Panc1 (cell line): ENCODE measurements at regions not wholly inside any gene's neighbourhood (a gene's known extent, or its start where the extent isn't known, plus 50 kb on each side); places are given as distances from the start of the nearest gene placed in this dataset.

Experiments used
- ATAC-seq: fragments of 200-7000 bp; cut with Tn5 transposase; 2 replicates; pipeline ENCODE4 v1.9.1; 2020; ENCODE audit warnings: mild to moderate bottlenecking, moderate library complexity
- BruUV-seq: library from RNA; stranded (reverse); fragments of 400-500 nt; replicated peaks from 2 replicates; lab custom pipeline; 2021; lab: Mats Ljungman, UMichigan
- CTCF ChIA-PET: fragments of 300-600 bp; sonication (Branson Sonifier 250); formaldehyde crosslinking; loops from one replicate; lab custom pipeline; 2022; ENCODE audit warnings: antibody characterized with exemption; lab: Charles Lee
- POLR2A ChIA-PET: fragments of 300-600 bp; sonication (Branson Sonifier 250); formaldehyde crosslinking; loops from one replicate; lab custom pipeline; 2022; ENCODE audit warnings: antibody characterized with exemption; lab: Charles Lee
- DNase-seq: peaks from one replicate; pipeline ENCODE4 v3.0.0-alpha.2; 2010; ENCODE audit warnings: low read depth, low spot score
- H3K27ac ChIP-seq: 2 replicates; pipeline ENCODE4 v1.5.1; 2011; ENCODE audit warnings: mild to moderate bottlenecking, low read length, inconsistent platforms
- H3K27me3 ChIP-seq: fragments of 200-500 bp; sonication (Bioruptor generic); 2 replicates; pipeline ENCODE4 v1.6.0; 2014; ENCODE audit warnings: low read length, inconsistent platforms; ENCODE audit not compliant: control insufficient read depth, insufficient read depth
- H3K36me3 ChIP-seq: fragments of 200-500 bp; sonication (Bioruptor generic); 2 replicates; pipeline ENCODE4 v1.5.1; 2014; ENCODE audit warnings: inconsistent platforms, mild to moderate bottlenecking, low read length, moderate library complexity; ENCODE audit not compliant: control insufficient read depth, insufficient read depth
- H3K4me1 ChIP-seq: 2 replicates; pipeline ENCODE4 v1.5.1; 2011; ENCODE audit warnings: inconsistent platforms, mild to moderate bottlenecking, low read length, moderate library complexity; ENCODE audit not compliant: control insufficient read depth, insufficient read depth
- H3K4me3 ChIP-seq, 2 experiments: 2 replicates each; pipeline ENCODE4 v1.5.1; 2011 to 2012; ENCODE audit warnings: low read depth in 2 of 2, low read length in 2 of 2, mild to moderate bottlenecking in 2 of 2, inconsistent platforms in 1 of 2, moderate library complexity in 1 of 2
- H3K9me3 ChIP-seq: fragments of 200-500 bp; sonication (Bioruptor generic); 2 replicates; pipeline ENCODE4 v1.5.1; 2014; ENCODE audit warnings: low read depth, mild to moderate bottlenecking, inconsistent platforms, low read length, moderate library complexity; ENCODE audit not compliant: control insufficient read depth, insufficient read depth
- POLR2AphosphoS5 ChIP-seq: IDR thresholded peaks from 2 replicates; pipeline ENCODE4 v1.6.1; 2012; ENCODE audit warnings: mild to moderate bottlenecking, low read depth, low read length, moderate library complexity
- REST ChIP-seq, 2 experiments: IDR thresholded peaks; 2 replicates each; pipeline ENCODE4 v1.6.1; 2011 to 2012; ENCODE audit warnings: low read depth in 2 of 2, control low read depth in 1 of 2, low read length in 1 of 2, mild to moderate bottlenecking in 1 of 2, moderate library complexity in 1 of 2; ENCODE audit not compliant: insufficient read depth in 1 of 2
- SIN3A ChIP-seq: IDR thresholded peaks from 2 replicates; pipeline ENCODE4 v1.6.1; 2012; ENCODE audit warnings: low read depth, mild to moderate bottlenecking, low read length, moderate library complexity, borderline replicate concordance; ENCODE audit not compliant: insufficient read depth
- TCF7L2 ChIP-seq: IDR thresholded peaks from 2 replicates; pipeline ENCODE4 v1.6.1; 2011; ENCODE audit warnings: mild to moderate bottlenecking, low read depth, low read length, inconsistent platforms
- in situ Hi-C: cut with HindIII; loops from 2 replicates; pipeline ENCODE4 v1.10.0; 2016; ENCODE audit warnings: low sequenced_read_pairs, low pct_unique_long_range_greater_than_20kb
- intact Hi-C: fragments of 100-400 bp; cut with micrococcal nuclease; formaldehyde crosslinking; loops from one replicate; pipeline ENCODE4 v1.10.0; 2022; ENCODE audit not compliant: unreplicated experiment
- TF ChIP-seq, protein P1 (sequence below): fragments of 450-650 bp; IDR thresholded peaks from 2 replicates; pipeline ENCODE4 v1.5.1; 2017; ENCODE audit warnings: mild to moderate bottlenecking

DNA sequence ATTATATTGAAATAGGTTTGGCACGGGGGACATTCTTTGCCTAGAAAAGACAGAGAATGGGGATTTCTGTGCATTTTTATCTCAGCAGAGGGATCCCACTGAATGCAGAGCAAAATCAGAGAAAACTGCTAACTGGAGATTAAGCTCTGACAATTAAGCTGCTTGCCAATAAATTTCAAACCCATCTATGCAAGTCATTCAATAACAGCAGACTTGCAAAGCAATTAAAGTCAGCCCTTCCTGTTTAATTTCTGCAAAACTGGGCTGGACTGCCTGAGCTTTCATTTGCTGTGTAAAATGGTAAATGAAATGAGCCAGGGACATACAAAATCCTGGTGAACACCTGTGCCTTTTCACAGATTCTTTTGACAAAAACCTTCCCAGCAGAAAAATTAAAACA lies 1273.9 kb upstream of the CNTN5 start:
- in situ Hi-C loops, result no loop called here
- POLR2A ChIA-PET, result no interaction called here

DNA sequence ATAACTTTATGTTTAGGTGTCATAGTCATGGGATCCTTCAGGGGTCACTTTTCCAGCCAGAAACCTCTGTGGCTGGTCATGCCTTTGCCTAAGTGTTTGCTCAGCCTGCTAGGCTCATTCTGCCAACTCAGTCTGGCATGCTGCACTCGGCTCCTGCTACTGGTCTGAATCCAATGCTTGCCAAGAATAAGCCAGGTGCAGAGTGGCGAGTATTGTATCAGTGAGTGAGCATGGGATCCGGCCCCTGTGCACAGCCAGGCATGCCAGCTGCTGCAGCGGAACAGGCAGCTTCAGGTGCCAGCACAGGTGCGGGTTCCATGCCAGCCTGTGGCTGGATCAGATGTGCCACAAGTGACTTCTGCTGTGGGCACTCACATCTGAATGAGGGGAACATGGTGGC lies 1269.3 kb upstream of the CNTN5 start:
- Histone ChIP-seq H3K4me3 (no peak overlapping the region), H3K4me1 (no peaks in the 10 kb centered on the region), H3K9me3 (no peaks in the 10 kb centered on the region; the same call in 1 of the 2 replicates), H3K36me3 (no peaks in the 10 kb centered on the region), H3K27ac (no peak overlapping the region), H3K27me3 (no peaks in the 10 kb centered on the region)
- no peak for ATAC-seq
- BruUV-seq, result no TSS peak
- POLR2A ChIA-PET, result no interaction called here
- CTCF ChIA-PET, result no interaction called here
- intact Hi-C loops, result no loop called here
- no peak for DNase-seq
- in situ Hi-C loops, result no loop called here
- TF ChIP-seq REST (IDR thresholded peaks at IDR 0.05; ENCODE audit: insufficient read depth in 1 of 2, low read depth in 2 of 2, low read length in 1 of 2) (no peak), SIN3A (no peak), TCF7L2 (no peak), POLR2AphosphoS5 (no peak)
- TF ChIP-seq, protein P1, sequence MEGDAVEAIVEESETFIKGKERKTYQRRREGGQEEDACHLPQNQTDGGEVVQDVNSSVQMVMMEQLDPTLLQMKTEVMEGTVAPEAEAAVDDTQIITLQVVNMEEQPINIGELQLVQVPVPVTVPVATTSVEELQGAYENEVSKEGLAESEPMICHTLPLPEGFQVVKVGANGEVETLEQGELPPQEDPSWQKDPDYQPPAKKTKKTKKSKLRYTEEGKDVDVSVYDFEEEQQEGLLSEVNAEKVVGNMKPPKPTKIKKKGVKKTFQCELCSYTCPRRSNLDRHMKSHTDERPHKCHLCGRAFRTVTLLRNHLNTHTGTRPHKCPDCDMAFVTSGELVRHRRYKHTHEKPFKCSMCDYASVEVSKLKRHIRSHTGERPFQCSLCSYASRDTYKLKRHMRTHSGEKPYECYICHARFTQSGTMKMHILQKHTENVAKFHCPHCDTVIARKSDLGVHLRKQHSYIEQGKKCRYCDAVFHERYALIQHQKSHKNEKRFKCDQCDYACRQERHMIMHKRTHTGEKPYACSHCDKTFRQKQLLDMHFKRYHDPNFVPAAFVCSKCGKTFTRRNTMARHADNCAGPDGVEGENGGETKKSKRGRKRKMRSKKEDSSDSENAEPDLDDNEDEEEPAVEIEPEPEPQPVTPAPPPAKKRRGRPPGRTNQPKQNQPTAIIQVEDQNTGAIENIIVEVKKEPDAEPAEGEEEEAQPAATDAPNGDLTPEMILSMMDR, result no peak

More for the DNA sequence above, 1273.9 kb upstream of the CNTN5 start:
- no peak for ATAC-seq
- CTCF ChIA-PET, result no interaction called here
- H3K27me3 ChIP-seq, result no peaks in the 10 kb centered on the region
- no peaks in the 10 kb centered on the region; the same call in 1 of the 2 replicates for H3K9me3 ChIP-seq
- no peaks in the 10 kb centered on the region for H3K36me3 ChIP-seq
- BruUV-seq, result no TSS peak
- DNase-seq, result no peak
- no peak overlapping the region for H3K27ac ChIP-seq
- TF ChIP-seq, protein P1, result no peak
- intact Hi-C loops, result no loop called here
- H3K4me1 ChIP-seq, result no peaks in the 10 kb centered on the region
- no peak overlapping the region for H3K4me3 ChIP-seq

- no peaks in the 10 kb centered on the region; the same call in 1 of the 2 replicates for H3K9me3 ChIP-seq
- no peak overlapping the region for H3K27ac ChIP-seq
- DNase-seq (no peak), ATAC-seq (no peak)
- TF ChIP-seq POLR2AphosphoS5, result no peak
- ChIA-PET POLR2A (no interaction called here), CTCF (no interaction called here)
- in situ Hi-C loops (no loop called here), intact Hi-C loops (no loop called here)
- no peaks in the 10 kb centered on the region for H3K4me1 ChIP-seq
- no peaks in the 10 kb centered on the region for H3K27me3 ChIP-seq
- no TSS peak for BruUV-seq
- H3K4me3 ChIP-seq, result no peak overlapping the region
- no peaks in the 10 kb centered on the region for H3K36me3 ChIP-seq
Measured at GRCh38 chr11:97751952-97752351, 1268.8 kb upstream of the CNTN5 start.
